HG02763 (cell line): ENCODE measurements at regions not wholly inside any gene's neighbourhood (a gene's known extent, or its start where the extent isn't known, plus 50 kb on each side); places are given as distances from the start of the nearest gene placed in this dataset.

ENCODE experiments used
- ATAC-seq: cut with Tn5 transposase; IDR thresholded peaks from one replicate; pipeline ENCODE4 v1.9.1; 2021; ENCODE audit warnings: mild to moderate bottlenecking, moderate library complexity; ENCODE audit not compliant: unreplicated experiment

DNA sequence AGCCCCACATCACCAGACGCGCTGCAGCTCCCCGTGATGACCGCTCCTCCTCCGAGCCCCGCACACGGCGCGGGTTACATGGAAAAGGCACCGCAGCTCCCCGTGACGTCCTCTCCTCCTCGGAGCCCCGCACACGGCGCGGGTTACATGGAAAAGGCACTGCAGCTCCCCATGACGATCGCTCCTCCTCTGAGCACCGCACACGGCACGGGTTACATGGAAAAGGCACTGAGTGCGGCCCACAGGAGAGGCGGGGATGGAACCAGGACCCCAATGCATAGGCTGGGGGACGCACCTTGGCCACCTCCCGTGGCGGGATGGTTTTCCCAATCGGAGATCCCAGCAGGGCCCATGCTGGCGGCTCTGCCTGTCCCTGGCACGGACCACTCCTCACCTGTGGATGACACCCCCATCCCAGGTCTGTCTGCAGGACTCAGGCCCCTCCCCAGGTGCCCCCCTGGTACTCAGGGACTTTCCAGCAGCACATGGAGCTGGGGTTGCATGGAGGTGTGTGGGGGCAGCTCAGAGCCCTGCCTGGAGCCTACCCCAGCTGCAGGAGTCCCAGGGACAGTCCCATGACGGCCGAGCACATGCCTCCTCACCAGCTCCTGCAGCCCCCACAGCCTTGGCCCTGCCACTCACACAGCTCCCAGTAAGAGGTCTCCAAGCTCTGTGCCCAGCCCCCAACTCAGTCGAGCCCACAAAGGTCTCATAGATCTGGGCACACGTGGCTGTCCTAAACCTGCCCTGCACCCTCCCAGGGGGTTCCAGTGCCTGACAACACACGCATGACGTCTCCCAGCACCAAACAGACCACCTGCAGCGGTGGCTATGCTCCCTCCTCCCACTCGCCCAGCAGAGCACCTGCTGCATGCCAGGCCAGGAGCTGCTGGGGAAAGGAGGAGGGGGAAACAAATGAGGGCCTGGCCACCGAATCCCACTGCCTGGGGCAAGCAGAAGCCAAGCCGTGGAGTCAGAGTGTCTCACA, 166.6 kb downstream of the BRD1 start:
- no peak for ATAC-seq

DNA sequence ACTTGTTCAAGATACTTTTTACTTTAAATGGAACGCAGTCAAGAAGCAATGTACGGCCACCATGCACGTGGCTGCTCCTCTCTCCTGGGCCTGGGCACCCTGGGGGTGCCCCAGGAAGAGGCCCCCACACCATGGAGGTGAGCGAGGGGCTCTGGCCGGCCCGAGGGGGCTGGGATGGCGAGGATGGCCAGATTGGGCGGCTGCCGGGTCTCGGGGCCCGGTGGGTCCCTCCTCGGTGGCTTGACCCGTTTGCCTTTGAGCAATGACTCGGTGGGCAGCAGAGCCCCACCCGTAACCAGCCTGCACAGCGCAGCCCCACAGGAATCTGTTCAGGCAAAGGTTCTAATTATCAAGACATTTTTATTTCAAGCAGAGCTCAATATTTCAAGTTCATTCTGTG, 167.4 kb downstream of the BRD1 start:
- no peak for ATAC-seq

DNA sequence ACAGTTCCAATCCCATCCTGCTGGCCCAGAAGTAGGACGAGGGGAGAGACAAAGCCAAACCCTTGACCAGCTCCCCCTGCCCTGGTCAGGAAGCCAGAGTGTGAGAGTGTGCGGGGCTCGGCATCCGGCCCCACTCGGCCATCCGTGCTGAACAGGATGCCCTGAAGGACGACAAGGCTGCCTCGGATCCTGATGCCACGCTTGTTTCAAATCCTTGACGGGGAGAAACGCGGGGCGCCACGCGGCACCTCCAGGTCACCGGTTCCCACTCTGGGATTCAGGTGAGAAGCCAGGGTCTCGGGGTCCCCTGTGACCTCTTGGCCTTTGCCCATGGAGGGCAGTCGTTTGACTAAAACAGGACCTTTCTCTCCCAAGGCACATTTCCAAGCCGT, 167.8 kb downstream of the BRD1 start:
- ATAC-seq = no peak

DNA sequence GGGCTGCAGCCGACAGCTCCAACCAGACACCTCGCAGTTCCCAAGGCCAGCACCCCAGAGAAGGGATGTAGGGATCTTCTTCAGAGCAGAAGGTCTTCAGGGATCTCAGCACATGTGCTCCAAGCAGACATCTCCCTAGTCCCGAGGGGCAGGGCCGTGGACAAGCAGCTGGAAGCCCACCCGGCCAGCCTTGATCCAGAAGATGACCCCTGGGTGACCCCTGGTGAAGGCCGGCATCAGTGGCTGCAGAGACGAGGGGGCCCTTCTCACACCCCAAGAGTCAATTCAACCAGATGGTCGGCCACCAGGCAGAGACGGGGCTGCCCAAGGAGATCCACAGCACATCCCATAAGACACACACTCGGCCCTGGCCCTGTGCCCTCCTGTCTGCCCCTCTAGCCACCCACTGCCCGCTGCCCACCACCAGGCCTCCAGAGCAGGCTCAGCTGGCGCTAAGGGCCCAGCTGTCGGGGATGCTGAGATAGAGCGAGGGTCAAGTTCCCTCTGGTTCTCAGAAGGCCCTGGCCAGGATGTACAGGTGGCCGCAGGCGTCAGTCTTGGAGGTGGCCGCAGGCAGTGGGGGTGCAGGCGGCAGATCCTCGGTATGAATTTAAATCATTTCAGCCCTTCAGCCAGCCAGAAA, 168.3 kb downstream of the BRD1 start:
- no peak for ATAC-seq

DNA sequence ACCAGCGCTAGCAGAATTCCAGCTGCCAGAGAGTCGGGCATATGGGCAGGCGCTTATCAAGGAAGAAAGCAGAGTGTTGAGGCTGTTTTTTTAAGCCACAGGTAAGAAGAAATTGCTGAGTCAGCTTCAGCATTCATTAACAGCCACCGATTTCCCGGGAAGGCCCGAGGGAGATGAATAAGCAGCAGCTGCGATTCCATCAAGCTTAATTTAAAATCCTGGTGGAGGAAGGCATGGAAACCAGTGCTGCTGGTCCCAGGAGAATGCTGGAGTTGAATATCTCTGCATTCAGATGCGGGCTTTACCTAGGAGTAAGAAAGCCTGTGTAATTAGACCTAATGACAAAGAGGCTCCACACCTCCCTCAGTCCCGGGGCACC, 168.8 kb downstream of the BRD1 start:
- no peak for ATAC-seq

DNA sequence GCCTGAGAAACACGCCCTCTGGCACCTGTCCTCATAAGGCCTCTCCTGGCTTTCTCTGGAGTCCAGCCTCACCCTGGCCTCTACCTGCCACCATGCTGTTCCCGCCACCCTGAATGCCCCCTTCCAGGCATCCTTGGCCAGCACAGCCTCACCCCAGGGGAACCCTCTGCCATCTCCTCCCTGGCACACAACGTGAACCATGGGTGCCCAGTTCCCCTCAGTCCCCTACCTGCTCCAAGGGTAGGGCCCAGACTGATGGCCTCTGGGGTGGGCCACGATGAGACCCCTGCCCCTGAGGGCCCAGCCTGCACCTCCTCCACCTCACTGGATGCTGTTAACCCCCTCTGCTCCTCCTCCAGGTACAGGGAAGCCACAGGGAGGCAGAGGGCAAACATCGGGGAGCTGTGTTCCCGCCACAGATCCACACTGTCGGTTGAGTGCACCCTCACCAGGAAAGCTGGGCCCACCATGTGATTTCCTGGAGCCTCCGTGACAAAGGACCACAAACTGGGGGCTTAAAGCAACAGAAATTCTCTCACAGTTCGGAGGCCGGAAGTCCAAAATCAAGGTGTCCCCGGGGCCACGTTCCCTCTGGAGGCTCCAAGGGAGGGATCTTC, 169.6 kb downstream of the BRD1 start:
- no peak for ATAC-seq

DNA sequence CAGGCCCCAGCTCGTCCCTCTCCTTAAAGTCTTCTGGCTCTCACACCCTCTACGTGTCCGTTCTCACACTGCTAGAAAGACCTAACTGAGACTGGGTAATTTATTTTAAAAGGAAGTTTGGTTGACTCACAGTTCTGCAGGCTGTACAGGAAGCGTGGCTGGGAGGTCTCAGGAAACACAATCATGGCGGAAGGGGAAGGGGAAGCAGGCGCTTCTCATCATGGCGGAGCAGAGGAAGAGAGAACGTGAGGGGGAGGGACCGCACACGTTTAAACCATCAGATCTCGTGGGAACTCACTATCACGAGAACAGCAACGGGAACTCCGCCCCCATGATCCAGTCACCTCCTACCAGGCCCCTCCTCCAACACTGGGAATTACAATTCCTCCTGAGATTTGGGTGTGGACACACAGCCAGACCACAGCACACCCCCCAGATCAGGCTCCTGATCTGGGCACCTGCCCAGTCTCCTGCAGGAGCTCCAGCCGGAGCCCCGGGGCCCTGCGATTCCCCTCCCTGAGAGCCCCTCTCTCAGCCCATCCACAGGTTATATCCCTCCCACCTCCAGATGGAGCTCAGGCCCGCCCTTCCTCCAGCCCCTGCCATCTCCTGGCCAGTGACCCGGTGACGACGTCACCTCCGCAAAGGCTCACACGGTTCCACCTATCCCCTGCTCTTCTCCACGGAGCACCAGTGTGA, 170.2 kb downstream of the BRD1 start:
- peak; percentile 54 for ATAC-seq

DNA sequence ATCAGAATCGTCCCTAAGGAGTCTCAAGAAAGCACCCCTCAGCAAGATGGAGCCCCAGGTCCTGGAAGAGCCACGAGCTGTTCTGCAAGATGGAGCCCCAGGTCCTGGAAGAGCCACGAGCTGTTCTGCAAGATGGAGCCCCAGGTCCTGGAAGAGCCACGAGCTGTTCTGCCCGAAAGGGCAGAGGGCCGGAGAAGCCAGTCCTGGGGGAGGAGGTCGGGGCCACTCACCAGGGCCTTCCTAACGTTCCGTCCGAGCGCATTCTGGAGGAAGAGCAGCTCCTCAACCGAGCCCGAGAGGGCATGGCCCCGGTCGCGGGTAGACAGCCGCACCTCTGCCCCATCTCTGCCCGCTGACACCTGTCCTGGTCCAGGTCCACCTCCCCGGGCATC, 170.8 kb downstream of the BRD1 start:
- peak; percentile 17 for ATAC-seq

DNA sequence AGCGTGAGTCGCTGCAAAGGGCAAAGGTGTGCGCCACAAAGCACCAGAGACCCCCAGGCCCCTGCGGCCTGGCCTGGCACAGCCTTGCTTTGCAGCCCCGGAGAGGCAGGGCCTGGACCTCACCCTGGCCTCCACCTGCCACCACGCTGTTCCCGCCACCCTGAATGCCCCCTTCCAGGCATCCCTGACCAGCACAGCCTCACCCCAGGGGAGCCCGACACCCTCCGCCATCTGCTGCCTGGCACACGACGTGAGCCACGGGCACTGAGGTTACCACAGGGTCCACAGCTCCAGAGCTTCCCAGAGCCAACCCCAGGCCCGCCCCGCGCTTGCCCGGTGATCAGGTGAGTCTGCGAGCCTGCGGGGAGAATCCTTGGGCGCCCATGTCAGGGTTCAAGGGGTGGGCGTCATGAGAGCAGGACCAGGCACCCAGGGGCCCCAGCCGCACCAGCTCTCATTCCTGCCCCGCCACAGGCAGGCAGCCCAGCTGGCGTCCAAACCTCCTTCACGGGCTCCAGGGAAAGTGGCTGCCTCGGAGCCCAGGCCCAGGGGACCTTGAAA, 171.3 kb downstream of the BRD1 start:
- ATAC-seq = no peak

DNA sequence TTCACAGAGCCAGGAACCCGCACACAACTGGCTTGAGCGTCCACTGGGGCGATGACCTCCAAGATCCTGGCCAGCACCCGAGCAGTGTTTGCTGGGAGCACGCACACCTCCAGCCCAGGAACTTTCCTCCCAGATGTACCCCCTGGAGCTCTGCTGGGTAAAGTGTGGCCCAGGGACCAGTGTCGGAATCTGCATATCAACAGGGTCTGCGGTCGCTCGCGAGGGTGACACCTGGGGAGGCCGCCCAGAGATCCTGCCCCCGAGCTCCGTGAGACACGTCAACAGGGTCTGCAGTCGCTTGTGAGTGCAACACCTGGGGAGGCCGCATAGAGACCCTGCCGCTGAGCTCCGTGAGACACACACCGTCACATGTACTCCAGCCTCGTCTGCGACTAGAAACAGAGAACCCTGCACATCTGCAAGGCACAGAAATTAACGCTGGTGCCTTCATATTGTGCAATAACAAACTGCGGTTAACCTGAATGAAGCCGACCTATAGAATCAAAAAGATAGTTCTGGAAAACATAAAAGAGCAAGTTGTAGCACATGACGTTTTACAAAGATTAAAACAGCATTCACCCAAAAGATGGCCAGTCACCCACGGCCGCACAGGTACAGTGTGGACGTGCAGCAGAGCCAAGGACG, 172.4 kb downstream of the BRD1 start:
- ATAC-seq = no peak

DNA sequence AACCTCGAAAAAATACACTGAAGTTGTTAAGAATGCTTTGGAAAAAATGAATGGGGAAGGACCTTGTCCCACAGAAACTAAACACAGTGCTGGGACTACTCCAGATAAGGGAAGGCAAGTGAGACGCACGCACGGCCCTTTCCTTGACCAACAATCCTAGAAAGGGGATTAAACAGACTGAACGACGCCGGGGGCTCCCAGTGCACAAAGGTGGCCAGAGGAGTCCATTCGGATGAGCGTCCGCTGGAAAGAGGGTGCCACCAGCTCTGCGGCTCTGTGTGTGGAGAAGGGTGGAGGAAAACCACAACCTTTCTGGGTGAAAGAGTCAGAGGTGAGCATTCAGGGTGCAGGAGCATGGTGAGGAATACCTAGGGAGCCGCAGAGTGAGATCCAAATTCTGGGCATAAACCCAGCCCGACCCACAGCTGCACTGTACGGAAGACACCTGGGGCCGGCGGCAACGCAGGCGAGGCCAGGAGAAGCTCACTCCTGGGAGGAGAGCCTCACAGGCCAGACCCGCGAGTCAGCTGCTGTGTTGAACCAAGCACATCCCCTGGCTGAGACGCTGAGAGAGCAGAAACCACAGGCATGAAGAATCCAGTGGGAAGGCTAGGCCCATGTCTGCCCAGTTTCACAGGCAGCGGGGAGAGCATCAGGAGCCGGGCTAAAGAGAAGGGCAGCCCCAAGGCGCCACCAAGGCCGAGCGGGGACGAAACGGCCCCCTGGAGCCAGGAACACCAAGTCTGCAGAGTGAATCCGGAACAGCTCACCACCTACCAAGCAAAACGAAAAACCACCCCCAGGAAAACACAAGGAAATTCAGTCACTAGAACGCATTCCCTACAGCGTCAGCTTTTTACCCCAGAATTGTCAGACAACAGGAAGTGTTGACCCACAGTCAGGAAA, 177.1 kb downstream of the BRD1 start:
- ATAC-seq = no peak

DNA sequence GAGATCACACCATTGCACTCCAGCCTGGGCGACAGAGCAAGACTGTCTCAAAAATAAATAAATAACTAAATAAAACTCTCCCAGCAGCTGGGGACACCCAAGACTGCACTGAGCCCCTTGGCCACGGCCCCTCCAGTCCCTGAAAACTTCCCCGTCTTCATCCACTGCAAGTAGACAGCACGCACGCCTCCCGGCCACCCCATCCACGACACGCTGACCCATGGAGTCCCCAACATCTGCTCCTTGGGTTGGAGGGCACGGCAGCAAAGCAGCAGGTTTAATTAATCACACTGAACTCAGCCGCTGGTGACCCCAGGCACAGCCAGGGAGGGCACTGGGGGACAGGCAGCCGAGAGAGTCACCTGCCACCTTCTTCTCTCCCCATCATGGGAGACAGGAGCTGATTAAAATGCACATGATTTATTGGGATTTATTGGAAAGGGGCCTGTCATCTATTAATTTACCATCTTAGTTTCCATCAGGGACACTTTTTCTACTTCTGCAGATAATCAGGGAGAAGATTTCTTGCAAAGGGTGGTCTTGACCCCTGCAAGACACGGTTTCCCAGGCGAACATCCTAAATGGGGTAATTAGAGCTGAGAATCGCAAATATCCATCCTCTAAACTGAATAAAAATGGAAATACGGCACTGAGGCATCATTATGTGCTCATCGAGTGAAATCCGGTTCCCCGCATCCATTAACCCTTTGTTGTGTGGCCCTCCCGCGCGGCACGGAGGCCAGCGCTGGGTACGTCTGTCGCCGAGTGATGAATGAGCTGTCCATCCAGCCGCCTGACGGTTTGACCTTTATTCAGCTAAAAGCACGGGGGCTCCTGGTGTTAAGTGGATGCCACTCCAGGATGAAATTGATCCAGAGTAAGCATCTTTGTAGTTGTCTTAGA, 178.3 kb downstream of the BRD1 start:
- no peak for ATAC-seq

DNA sequence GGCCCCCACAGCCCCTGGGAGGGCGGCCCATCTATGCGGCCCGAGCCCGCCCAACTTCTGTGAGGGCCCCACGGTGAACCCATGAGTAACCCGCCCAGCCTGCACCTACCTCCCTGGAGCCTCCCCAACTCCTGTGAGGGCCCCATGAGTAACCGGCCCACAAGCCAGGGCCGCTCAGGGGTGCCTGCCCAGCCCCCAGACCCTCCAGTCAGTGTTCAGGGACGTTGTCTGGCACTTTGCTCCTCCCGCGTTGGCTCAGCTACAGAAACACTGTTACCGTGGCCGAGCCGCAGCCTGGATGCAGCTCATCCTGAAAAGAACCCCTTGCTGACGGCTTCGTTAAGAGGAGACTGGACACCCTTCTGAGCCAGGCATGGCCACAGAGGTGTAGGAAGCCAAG, 179.6 kb downstream of the BRD1 start:
- ATAC-seq = no peak

DNA sequence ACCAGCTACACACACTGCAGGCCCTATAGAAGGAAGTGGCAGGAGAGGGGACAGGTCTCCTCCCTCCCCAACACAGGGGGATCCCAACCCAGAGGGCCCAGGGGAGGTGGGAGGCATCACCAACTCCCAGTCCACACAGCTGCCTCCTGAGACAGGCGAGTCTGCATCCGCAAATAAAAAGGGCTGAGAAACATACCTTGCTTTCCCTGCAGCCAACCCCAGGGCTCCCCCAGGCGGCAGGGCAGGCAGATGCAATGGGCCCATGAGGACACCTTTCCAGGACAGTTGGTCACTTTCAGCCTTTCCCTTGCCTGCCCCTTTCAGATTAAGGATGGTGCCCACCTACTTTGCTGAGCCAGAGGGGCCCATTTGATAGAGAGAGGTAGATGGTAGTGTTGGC, 180.0 kb downstream of the BRD1 start:
- no peak for ATAC-seq

DNA sequence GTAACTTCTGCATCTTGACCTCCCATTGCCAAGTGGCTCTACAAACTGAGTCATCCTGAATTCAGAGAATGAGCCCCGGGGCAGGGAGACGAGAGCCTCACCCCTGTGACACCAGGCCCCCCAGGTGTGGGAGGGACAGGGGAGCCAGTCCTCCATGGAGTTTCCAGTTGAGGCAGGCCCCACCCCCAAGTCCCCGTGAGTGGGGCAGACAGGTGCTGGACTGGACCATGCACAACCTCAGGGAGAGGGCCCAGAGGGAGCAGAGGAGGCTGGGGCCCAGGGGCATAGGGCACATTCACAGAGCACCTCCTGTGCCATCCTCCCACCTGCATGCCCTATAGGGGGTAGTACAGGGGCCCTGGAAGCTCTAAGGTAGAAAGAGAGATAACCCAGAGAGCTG, 180.8 kb downstream of the BRD1 start:
- no peak for ATAC-seq

DNA sequence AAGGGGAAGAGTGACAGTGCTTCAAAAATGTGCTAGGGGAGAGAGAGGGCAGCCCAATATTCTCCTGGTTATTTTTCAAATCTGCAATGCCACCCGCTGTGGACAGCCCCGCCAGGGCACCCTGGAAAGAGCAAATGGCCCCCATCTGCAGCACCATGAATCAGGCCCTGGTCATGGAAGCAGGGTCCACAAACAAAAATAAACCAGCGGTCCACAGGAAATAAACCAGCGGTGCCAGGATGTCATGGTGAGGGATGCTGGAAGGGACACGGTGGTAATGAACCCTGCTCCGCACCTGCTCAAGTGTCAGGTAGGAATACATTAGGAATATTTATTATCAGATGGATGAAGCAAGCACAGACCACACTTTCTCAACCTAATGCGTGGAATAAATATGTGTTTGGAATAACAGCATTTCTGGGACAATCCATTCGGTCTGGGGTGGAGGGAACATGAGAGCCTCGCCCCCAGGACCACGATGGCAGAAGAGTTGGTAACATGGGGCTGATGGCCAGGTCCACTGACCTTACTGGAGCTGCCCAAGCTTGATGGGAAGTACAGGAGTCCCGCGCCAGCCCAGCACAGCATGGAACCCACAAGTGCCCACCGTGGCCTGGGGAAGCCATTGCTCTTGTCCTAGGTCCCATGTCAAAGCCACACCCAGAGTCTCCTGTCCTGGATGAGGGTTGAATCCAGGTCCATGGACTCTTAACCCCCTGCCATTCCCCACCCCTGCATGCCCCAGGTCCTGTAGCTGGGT, 181.7 kb downstream of the BRD1 start:
- ATAC-seq = no peak

DNA sequence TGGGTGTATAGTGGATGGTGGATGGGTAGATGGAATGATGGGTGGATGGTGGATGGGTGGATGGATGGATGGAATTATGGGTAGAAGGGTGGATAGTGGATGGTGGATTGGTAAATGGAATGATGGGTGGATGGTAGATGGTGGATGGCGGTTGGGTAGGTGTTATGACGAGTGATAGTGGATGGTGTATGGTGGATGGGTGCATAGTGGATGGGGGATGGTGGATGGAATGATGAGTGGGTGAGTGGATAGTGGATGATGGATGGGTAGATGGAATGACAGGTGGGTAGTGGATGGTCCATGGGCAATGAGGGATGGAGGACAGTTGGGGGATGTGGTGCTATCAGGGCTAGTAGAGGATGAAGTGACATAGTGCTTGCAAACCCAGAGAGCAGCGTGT, 182.4 kb downstream of the BRD1 start:
- no peak for ATAC-seq

DNA sequence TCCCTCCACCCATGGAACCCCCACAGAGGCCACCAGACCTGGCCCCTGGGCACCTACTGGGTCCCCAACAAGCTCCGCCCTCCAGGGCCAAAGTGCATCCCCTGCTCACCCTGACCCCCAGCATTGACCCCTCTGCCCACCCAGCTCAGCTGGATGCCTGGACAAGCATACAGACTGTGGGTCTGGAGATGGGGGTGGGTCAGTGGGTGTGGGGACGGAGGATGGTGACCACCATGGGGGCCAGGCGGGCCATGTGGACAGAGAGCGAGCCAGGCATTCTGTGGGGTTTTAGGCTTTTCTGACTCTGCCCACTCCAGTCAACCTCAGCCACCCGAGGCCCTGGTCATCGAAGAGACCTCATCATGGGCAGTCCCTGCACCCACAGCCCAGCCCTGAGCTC, 183.7 kb downstream of the BRD1 start:
- ATAC-seq = no peak
